NT2/D1 (cell line): ENCODE measurements at regions not wholly inside any gene's neighbourhood (a gene's known extent, or its start where the extent isn't known, plus 50 kb on each side); places are given as distances from the start of the nearest gene placed in this dataset.

Experiments used
- DNase-seq: peaks from one replicate; pipeline ENCODE4 v3.0.0-alpha.2; 2011; ENCODE audit warnings: low read depth, low spot score
- H3K27me3 ChIP-seq: 2 replicates; pipeline ENCODE4 v1.6.0; 2011; ENCODE audit warnings: mild to moderate bottlenecking; ENCODE audit not compliant: insufficient read length, insufficient read depth
- H3K36me3 ChIP-seq: 2 replicates; pipeline ENCODE4 v1.6.1; 2011; ENCODE audit warnings: mild to moderate bottlenecking, low read length, mixed read lengths; ENCODE audit not compliant: insufficient read depth, insufficient read length
- H3K4me1 ChIP-seq: 2 replicates; pipeline ENCODE4 v1.5.1; 2011; ENCODE audit not compliant: insufficient read depth, insufficient read length
- H3K4me3 ChIP-seq: 2 replicates; pipeline ENCODE4 v1.5.1; 2011; ENCODE audit warnings: low read depth; ENCODE audit not compliant: insufficient read length
- H3K9ac ChIP-seq: 2 replicates; pipeline ENCODE4 v1.6.0; 2011; ENCODE audit warnings: low read depth; ENCODE audit not compliant: insufficient read length
- H3K9me3 ChIP-seq: 2 replicates; pipeline ENCODE4 v1.5.1; 2011; ENCODE audit warnings: mild to moderate bottlenecking, low read length; ENCODE audit not compliant: insufficient read depth
- SUZ12 ChIP-seq: IDR thresholded peaks from 2 replicates; pipeline ENCODE4 v1.6.1; 2011; ENCODE audit not compliant: insufficient read length, insufficient read depth; ENCODE audit errors: extremely low read depth
- YY1 ChIP-seq: IDR thresholded peaks from 2 replicates; pipeline ENCODE4 v1.6.1; 2011; ENCODE audit not compliant: insufficient read length, insufficient read depth
- ZNF274 ChIP-seq: IDR thresholded peaks from 2 replicates; pipeline ENCODE4 v1.6.1; 2011; ENCODE audit warnings: mild to moderate bottlenecking, low read depth, low read length

GRCh38 chr15:89410039-89410435 lies 75.4 kb upstream of the POLG start:
- H3K9me3 ChIP-seq: peaks cover 32% of the 10 kb centered on the region; the same call in 1 of the 2 replicates
- no peak overlapping the region for H3K4me3 ChIP-seq
- H3K27me3 ChIP-seq: peaks cover 100% of the 10 kb centered on the region
- DNase-seq: no peak
- H3K36me3 ChIP-seq: no peaks in the 10 kb centered on the region
- no peak overlapping the region for H3K9ac ChIP-seq
- H3K4me1 ChIP-seq: peaks cover 19% of the 10 kb centered on the region
- TF ChIP-seq YY1: no peak
- no peak for TF ChIP-seq ZNF274
- TF ChIP-seq SUZ12: no peak

GRCh38 chr15:89409184-89410038 lies 74.8 kb upstream of the POLG start:
- Histone ChIP-seq H3K9ac (no peak overlapping the region), H3K4me1 (peaks cover 19% of the 10 kb centered on the region), H3K27me3 (peaks cover 100% of the 10 kb centered on the region), H3K4me3 (no peak overlapping the region), H3K36me3 (no peaks in the 10 kb centered on the region), H3K9me3 (peaks cover 32% of the 10 kb centered on the region; the same call in 1 of the 2 replicates)
- no peak for DNase-seq
- no peak for TF ChIP-seq ZNF274
- no peak for TF ChIP-seq YY1
- no peak for TF ChIP-seq SUZ12

DNA sequence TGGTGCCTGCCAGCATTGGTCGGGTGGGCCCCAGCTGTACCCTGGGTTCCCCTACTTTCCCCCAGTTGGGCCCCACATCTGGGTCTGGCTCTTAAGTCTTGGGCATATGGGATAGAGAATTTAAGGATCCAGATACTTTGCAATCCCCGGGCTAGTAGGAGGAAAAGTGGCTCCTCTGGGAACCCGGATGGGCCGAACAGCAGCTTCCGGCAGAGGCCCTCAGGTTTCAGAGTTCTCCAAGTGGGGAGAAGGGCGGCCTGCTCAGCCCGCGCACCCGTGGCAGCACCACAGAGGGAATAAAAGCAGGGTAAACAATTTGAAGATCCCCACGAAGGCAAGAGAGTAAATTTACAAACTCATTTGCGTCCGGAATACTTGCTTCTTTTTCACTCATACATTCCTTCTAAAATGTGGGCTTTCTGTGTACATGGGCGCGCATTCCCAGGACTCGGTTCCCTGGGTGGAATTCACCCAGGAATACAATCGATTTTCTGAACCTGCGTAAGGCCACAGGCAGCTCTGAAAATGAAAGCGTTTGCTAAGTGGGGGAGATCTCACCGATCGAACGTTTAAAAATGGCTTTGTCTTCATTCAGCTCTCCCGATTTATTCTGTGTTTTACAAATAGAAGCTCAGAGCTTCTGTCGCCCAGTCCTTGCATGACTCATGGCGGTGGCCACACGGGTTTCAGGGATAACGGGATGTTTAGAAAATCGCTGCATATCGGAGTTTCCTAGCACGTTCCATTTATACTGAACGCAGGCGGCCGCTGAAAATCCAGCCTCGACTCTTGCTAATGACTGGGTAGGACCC lies 74.0 kb upstream of the POLG start:
- peaks cover 32% of the 10 kb centered on the region; the same call in 1 of the 2 replicates for H3K9me3 ChIP-seq
- H3K4me1 ChIP-seq: peaks cover 19% of the 10 kb centered on the region
- no peak for DNase-seq
- peak overlapping the region; percentile 4 for H3K4me3 ChIP-seq
- no peaks in the 10 kb centered on the region for H3K36me3 ChIP-seq
- H3K27me3 ChIP-seq: peaks cover 100% of the 10 kb centered on the region
- no peak overlapping the region for H3K9ac ChIP-seq
- TF ChIP-seq SUZ12 (no peak), YY1 (no peak), ZNF274 (no peak)

DNA sequence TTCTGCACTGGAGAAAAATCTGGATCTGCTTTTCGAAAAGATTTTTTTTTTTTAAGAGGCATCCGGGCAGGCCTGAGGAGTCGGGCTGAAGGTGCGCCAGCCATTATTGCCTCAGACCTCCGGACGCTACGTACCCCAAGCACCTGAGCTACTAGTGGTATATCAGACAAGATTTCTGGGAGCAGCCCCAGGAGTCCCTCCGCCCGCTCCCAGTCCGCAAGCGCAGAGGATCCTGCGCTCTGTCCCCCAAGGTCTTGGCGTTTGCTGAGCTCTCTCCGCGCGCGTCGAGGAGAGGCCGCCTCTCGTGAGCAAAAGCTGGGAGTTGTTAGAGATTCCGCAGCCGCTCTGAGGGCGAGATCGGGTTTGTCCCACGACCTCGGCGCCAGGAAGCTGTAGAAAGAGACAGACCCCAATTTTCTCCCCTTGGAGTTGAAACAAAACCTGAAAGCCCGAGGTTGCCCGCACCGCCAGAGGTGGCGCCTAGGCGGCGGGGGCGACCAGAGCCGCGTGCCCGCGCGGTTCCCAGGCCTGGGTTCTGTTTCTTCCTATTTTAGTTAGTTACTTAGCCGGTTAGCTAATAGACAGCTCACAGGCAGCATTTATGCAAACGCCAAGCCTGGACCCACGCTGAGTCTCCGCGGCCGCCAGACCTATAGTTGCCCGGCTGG lies 72.5 kb upstream of the POLG start:
- Histone ChIP-seq H3K4me3 (peak overlapping the region; percentile 18), H3K9me3 (peaks cover 32% of the 10 kb centered on the region; the same call in 1 of the 2 replicates), H3K9ac (peak overlapping the region; percentile 57), H3K36me3 (no peaks in the 10 kb centered on the region), H3K27me3 (peaks cover 100% of the 10 kb centered on the region), H3K4me1 (peaks cover 15% of the 10 kb centered on the region)
- DNase-seq: no peak
- TF ChIP-seq YY1 (no peak), ZNF274 (no peak), SUZ12 (peak; percentile 89)

DNA sequence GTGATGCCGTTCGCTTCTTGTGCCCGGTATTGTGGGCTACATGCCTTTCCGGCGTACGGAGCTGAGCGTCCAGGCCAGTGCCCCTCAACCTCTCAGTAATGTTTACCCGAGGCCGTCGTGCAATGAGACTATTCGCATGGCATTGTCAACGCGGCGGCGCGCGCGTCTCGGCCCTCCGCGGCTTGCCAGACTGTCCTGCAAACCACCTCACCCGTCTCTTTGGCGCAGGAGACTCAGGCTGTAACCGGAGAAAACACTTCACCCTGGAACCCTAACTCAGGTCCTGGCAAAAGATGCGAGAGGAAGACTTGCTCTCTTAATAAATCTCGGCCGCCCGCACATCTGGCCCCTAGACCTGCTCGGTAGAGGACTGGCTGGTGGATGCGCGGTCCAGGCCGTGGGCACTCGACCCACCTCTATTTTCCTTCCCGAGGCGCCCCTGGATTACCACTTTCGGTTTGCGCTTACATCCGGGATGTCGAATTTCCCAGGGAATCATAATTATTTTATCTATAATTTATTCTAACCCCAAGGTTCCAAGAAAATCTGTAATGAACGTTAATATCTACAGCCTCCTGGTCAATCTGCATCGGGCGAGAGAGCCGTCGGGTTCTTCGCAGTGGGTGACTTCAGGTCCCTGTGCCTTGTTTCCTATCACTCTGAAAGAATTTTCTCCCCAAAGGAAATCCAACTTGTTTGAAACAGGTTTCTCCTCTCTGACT lies 71.8 kb upstream of the POLG start:
- no peak for DNase-seq
- Histone ChIP-seq H3K27me3 (peaks cover 100% of the 10 kb centered on the region), H3K9ac (no peak overlapping the region), H3K4me3 (no peak overlapping the region), H3K36me3 (no peaks in the 10 kb centered on the region), H3K9me3 (peaks cover 32% of the 10 kb centered on the region; the same call in 1 of the 2 replicates), H3K4me1 (peaks cover 11% of the 10 kb centered on the region)
- TF ChIP-seq ZNF274: no peak
- TF ChIP-seq SUZ12: no peak
- no peak for TF ChIP-seq YY1

- Histone ChIP-seq H3K9me3 (peaks cover 24% of the 10 kb centered on the region; the same call in 1 of the 2 replicates), H3K4me1 (peaks cover 10% of the 10 kb centered on the region), H3K36me3 (no peaks in the 10 kb centered on the region), H3K27me3 (peaks cover 100% of the 10 kb centered on the region), H3K9ac (no peak overlapping the region), H3K4me3 (no peak overlapping the region)
- no peak for DNase-seq
- TF ChIP-seq SUZ12 (no peak), ZNF274 (no peak), YY1 (no peak)
Observed at GRCh38 chr15:89405494-89405893, 70.9 kb upstream of the POLG start.
